ENCODE measurements at regions not wholly inside any gene's neighbourhood (a gene's known extent, or its start where the extent isn't known, plus 50 kb on each side); places are given as distances from the start of the nearest gene placed in this dataset.
"Not testable (repeated sequence)": the region's sequence is repeated elsewhere in the genome, so short reads cannot be mapped to it uniquely, and the experiment has no call there.

GRCh38 chr16:85275533-85276249 lies 163.4 kb upstream of the CIBAR2 start:
- ATAC-seq (ENCODE audit: poor library complexity) (peak; percentile 80), DNase-seq (peak; percentile 75)
- intact Hi-C loops (cut with DNase I), result loop anchor here (10.0 kb wide), 1 partner anchor 439 kb away; no protein-coding TSS in a partner anchor

GRCh38 chr16:85276258-85276657 lies 164.0 kb upstream of the CIBAR2 start:
- intact Hi-C loops (cut with DNase I), result loop anchor here (10.0 kb wide), 1 partner anchor 439 kb away; no protein-coding TSS in a partner anchor
- ATAC-seq (ENCODE audit: poor library complexity) (no peak), DNase-seq (no peak)

GRCh38 chr16:85276721-85277120 lies 164.4 kb upstream of the CIBAR2 start:
- intact Hi-C loops (cut with DNase I), result loop anchor here (10.0 kb wide), 1 partner anchor 438 kb away; no protein-coding TSS in a partner anchor
- ATAC-seq (ENCODE audit: poor library complexity), result no peak
- no peak for DNase-seq

- ATAC-seq (ENCODE audit: poor library complexity) (no peak), DNase-seq (no peak)
- intact Hi-C loops (cut with DNase I), result loop anchor here (10.0 kb wide), 1 partner anchor 436 kb away; no protein-coding TSS in a partner anchor
These were observed 166.6 kb upstream of the CIBAR2 start for GRCh38 chr16:85278839-85279238.

- no peak for DNase-seq
- ATAC-seq (ENCODE audit: poor library complexity), result no peak
- intact Hi-C loops (cut with DNase I), result loop anchor here (10.0 kb wide), 1 partner anchor 435 kb away; no protein-coding TSS in a partner anchor
These were observed 167.1 kb upstream of the CIBAR2 start for GRCh38 chr16:85279402-85279801.

- DNase-seq, result peak; percentile 82
- peak; percentile 34 for ATAC-seq (ENCODE audit: poor library complexity)
- intact Hi-C loops (cut with DNase I), result loop anchor here (10.0 kb wide), 1 partner anchor 435 kb away; no protein-coding TSS in a partner anchor
These were observed 167.7 kb upstream of the CIBAR2 start for GRCh38 chr16:85279825-85280545.

- ATAC-seq (ENCODE audit: poor library complexity) (no peak), DNase-seq (no peak)
- intact Hi-C loops (cut with DNase I), result no loop called here
These were observed 168.9 kb upstream of the CIBAR2 start for GRCh38 chr16:85281181-85281580.

- ATAC-seq (ENCODE audit: poor library complexity) (no peak), DNase-seq (no peak)
- intact Hi-C loops (cut with DNase I), result no loop called here
These were observed 170.6 kb upstream of the CIBAR2 start for GRCh38 chr16:85282842-85283241.

GRCh38 chr16:85283305-85284050 lies 171.2 kb upstream of the CIBAR2 start:
- DNase-seq, result no peak
- ATAC-seq (ENCODE audit: poor library complexity), result no peak
- intact Hi-C loops (cut with DNase I), result no loop called here

GRCh38 chr16:85284141-85284817 lies 172.0 kb upstream of the CIBAR2 start:
- intact Hi-C loops (cut with DNase I), result no loop called here
- DNase-seq, result no peak
- ATAC-seq (ENCODE audit: poor library complexity), result no peak

- no peak for ATAC-seq (ENCODE audit: poor library complexity)
- no peak for DNase-seq
- intact Hi-C loops (cut with DNase I), result no loop called here
These were observed 173.4 kb upstream of the CIBAR2 start for GRCh38 chr16:85285681-85286065.

GRCh38 chr16:85286066-85286831 lies 174.0 kb upstream of the CIBAR2 start:
- intact Hi-C loops (cut with DNase I), result no loop called here
- ATAC-seq (ENCODE audit: poor library complexity) (peak; percentile 78), DNase-seq (peak; percentile 83)

- ATAC-seq (ENCODE audit: poor library complexity) (peak; percentile 44), DNase-seq (peak; percentile 78)
- intact Hi-C loops (cut with DNase I), result no loop called here
These were observed 174.9 kb upstream of the CIBAR2 start for GRCh38 chr16:85286951-85287814.

GRCh38 chr16:85287815-85288109 lies 175.5 kb upstream of the CIBAR2 start:
- intact Hi-C loops (cut with DNase I); ATAC-seq (ENCODE audit: poor library complexity); DNase-seq: not testable (repeated sequence)

- DNase-seq (no peak), ATAC-seq (ENCODE audit: poor library complexity) (no peak)
- intact Hi-C loops (cut with DNase I), result no loop called here
These were observed 176.1 kb upstream of the CIBAR2 start for GRCh38 chr16:85288341-85288868.

GRCh38 chr16:85288869-85289660 lies 176.8 kb upstream of the CIBAR2 start:
- intact Hi-C loops (cut with DNase I), result no loop called here
- DNase-seq, result no peak
- no peak for ATAC-seq (ENCODE audit: poor library complexity)
